Right atrium auricular region (tissue), 2 donors: ENCODE measurements at regions not wholly inside any gene's neighbourhood (a gene's known extent, or its start where the extent isn't known, plus 50 kb on each side); places are given as distances from the start of the nearest gene placed in this dataset.

Experiments used
- DNase-seq: peaks from one replicate; pipeline ENCODE4 v3.0.0-alpha.2; 2019; ENCODE audit warnings: low spot score
- H3K27ac ChIP-seq, 2 donors: fragments of 200-600 bp; sonication (generic); 1 replicate in 1 of 2; 2 replicates in 1 of 2; pipeline ENCODE4 v1.5.1; 2016 to 2019
- H3K27me3 ChIP-seq, 2 donors: fragments of 200-600 bp; sonication (generic); one replicate each; pipeline versions ENCODE4 v1.5.1 to v1.6.0; 2017 to 2019
- H3K36me3 ChIP-seq: fragments of 200-600 bp; sonication (generic); one replicate; pipeline ENCODE4 v1.5.1; 2016
- H3K4me1 ChIP-seq, 2 donors: fragments of 200-600 bp; sonication (generic); one replicate each; pipeline versions ENCODE4 v1.5.1 to v1.6.0; 2017 to 2019
- H3K4me3 ChIP-seq, 2 donors: fragments of 200-600 bp; sonication (generic); 1 replicate in 1 of 2; 2 replicates in 1 of 2; pipeline ENCODE4 v1.5.1; 2017 to 2019; ENCODE audit warnings: mild to moderate bottlenecking in 1 of 2, moderate library complexity in 1 of 2
- H3K9me3 ChIP-seq, 2 donors: fragments of 200-600 bp; sonication (generic); one replicate each; pipeline ENCODE4 v1.5.1; 2019
- TF ChIP-seq, protein P1 (sequence below), 2 donors: fragments of 200-600 bp; sonication (generic); IDR thresholded peaks; one replicate each; pipeline ENCODE4 v1.5.1; 2019; ENCODE audit warnings: antibody characterized with exemption in 2 of 2

DNA sequence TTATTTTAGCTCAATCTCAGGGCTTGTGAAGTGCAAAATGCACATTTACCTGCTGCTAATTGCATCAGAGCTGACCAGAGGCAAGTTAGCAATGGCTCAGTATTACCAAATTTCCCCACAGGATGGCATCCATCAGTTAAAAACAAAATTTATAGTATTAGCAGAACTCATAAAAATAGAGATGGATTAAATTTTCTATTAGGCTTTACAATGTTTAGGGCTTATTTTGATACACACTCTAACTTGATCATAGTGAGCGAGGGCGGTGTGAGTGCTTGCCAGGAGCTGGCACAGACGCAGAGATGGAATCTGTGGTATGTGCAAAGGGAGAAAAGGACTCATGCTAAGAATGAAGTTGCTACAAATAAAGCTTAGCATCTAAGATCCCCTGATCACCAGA is 241.0 kb downstream of the NSUN3 start:
- Histone ChIP-seq H3K27me3 (no peaks in the 10 kb centered on the region), H3K4me3 (no peak overlapping the region), H3K27ac (no peak overlapping the region), H3K4me1 (peaks cover 0 to 18% of the 10 kb centered on the region in 2 donors), H3K36me3 (no peaks in the 10 kb centered on the region), H3K9me3 (no peaks in the 10 kb centered on the region)
- TF ChIP-seq, protein P1, sequence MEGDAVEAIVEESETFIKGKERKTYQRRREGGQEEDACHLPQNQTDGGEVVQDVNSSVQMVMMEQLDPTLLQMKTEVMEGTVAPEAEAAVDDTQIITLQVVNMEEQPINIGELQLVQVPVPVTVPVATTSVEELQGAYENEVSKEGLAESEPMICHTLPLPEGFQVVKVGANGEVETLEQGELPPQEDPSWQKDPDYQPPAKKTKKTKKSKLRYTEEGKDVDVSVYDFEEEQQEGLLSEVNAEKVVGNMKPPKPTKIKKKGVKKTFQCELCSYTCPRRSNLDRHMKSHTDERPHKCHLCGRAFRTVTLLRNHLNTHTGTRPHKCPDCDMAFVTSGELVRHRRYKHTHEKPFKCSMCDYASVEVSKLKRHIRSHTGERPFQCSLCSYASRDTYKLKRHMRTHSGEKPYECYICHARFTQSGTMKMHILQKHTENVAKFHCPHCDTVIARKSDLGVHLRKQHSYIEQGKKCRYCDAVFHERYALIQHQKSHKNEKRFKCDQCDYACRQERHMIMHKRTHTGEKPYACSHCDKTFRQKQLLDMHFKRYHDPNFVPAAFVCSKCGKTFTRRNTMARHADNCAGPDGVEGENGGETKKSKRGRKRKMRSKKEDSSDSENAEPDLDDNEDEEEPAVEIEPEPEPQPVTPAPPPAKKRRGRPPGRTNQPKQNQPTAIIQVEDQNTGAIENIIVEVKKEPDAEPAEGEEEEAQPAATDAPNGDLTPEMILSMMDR (IDR thresholded peaks at IDR 0.05): peak in 1 of 2 donors; percentile 33
- DNase-seq: no peak

DNA sequence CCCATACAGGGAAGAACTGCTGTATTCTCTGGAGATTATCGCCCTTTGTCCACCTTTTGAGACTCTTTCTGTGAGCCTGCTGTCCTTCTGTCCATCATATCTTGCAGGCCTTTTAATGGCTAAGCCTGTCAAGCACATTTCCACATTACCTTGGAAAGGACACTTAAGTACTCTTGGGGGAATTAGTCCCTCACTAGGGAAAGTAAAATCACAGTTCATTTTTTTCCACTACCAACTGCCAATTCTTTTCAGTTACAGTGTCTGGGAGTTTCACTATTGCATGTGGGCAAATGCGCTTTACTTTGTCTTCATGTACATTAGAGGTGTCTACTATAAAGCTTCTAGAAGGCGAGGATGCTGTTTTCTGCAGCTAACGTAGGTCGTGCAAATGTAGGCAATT is 242.1 kb downstream of the NSUN3 start:
- H3K27me3 ChIP-seq: no peaks in the 10 kb centered on the region
- peaks cover 0 to 18% of the 10 kb centered on the region in 2 donors for H3K4me1 ChIP-seq
- H3K36me3 ChIP-seq: no peaks in the 10 kb centered on the region
- TF ChIP-seq, protein P1 (IDR thresholded peaks at IDR 0.05): no peak
- DNase-seq: no peak
- H3K9me3 ChIP-seq: no peaks in the 10 kb centered on the region
- no peak overlapping the region for H3K27ac ChIP-seq
- no peak overlapping the region for H3K4me3 ChIP-seq

DNA sequence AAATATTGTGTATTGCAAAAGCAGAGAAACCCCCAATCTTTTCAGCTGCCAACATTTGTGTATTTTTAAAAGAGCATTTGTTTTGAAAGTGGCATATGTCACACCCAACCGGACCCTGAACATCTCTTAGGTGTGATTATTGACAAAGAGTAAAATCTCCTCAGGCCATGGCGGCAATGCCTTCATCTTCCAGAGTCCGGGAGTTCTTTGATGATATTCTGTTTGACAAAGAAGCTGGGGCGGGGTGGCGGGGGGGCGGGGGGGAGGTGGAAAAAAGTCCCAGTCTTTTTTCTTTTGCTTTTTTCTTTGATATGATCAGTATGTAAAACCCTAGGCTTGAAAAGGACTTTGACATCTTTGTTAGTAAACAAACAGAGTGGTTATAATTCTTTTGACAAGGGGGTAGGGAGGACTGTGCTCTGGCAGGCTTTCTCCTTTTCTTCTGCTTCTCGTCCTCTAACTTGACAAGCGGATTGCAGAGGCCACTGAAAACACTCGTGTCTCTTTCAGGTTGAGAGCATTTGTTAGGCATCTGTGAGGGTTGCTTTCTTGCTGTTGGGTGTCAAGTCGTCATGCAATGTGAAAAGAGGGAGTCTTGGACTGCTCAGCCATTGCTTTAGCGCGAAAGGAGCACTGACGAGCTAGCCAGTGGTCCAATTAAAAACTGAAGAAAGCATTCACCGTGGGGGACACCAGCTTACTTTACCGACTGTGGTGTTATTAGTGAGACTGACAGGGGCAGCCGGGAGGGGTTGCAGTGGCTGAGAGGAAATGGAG is 243.2 kb downstream of the NSUN3 start:
- Histone ChIP-seq H3K4me1 (peaks cover 0 to 18% of the 10 kb centered on the region in 2 donors), H3K9me3 (no peaks in the 10 kb centered on the region), H3K27me3 (no peaks in the 10 kb centered on the region), H3K27ac (no peak overlapping the region), H3K36me3 (no peaks in the 10 kb centered on the region), H3K4me3 (no peak overlapping the region)
- TF ChIP-seq, protein P1 (IDR thresholded peaks at IDR 0.05): no peak
- no peak for DNase-seq

DNA sequence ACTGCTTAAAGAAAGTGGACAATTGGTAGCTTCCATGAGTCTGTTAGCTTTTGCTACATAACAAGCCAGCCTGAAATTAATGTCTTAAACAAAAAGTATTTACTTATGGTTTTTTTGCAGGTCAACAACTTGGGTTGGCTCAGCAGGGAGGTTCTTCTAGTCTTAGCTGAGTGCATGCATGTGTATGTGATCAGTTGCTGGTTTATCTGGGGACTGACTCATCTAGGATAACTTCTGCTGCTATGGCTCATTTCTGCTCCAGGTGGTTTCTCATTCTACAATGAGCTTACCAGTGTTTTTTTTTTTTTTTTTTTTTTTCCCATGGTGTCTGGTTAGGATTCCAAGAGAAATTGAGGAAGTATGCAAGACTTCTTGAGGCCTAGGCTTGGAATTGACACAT is 244.7 kb downstream of the NSUN3 start:
- TF ChIP-seq, protein P1 (IDR thresholded peaks at IDR 0.05): no peak
- H3K9me3 ChIP-seq: no peaks in the 10 kb centered on the region
- no peaks in the 10 kb centered on the region for H3K27me3 ChIP-seq
- DNase-seq: no peak
- no peaks in the 10 kb centered on the region for H3K36me3 ChIP-seq
- no peak overlapping the region for H3K27ac ChIP-seq
- peaks cover 0 to 18% of the 10 kb centered on the region in 2 donors for H3K4me1 ChIP-seq
- H3K4me3 ChIP-seq: no peak overlapping the region

DNA sequence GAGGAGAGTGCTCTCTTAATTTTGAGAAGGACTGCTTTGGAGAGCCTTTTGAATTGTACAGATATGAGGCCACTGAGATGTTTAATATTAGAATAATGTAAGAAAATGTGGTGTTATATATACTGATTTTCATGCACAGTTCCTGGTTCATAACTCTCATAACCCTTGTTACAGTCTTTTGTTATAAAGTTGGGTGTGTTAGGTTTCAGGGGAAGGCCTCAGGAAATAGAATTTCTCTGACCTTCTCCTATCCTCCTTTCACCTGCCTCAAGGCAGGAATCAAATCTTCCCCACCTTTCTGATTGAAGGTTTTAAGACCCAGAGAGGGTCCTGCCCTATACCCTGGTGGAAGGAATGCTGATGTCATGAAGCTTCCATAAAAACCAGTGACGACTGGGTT is 245.9 kb downstream of the NSUN3 start:
- no peaks in the 10 kb centered on the region for H3K9me3 ChIP-seq
- TF ChIP-seq, protein P1 (IDR thresholded peaks at IDR 0.05): no peak
- no peak overlapping the region for H3K4me3 ChIP-seq
- DNase-seq: no peak
- no peak overlapping the region for H3K27ac ChIP-seq
- no peaks in the 10 kb centered on the region for H3K27me3 ChIP-seq
- no peaks in the 10 kb centered on the region for H3K36me3 ChIP-seq
- peaks cover 0 to 16% of the 10 kb centered on the region in 2 donors for H3K4me1 ChIP-seq
